GM12878 (cell line): ENCODE measurements at regions not wholly inside any gene's neighbourhood (a gene's known extent, or its start where the extent isn't known, plus 50 kb on each side); places are given as distances from the start of the nearest gene placed in this dataset.

Source experiments
- ATAC-seq: fragments of 200-7000 bp; cut with Tn5 transposase; 3 replicates; pipeline ENCODE4 v1.9.1; 2020; ENCODE audit warnings: mild to moderate bottlenecking, moderate library complexity
- BruUV-seq: library from RNA; stranded (reverse); fragments of 400-500 nt; replicated peaks from 2 replicates; lab custom pipeline; 2021; lab: Mats Ljungman, UMichigan
- CTCF ChIA-PET: fragments of 300-600 bp; sonication (Branson Sonifier 250); formaldehyde crosslinking; extraction: SDS; loops from one replicate; lab custom pipeline; 2021; ENCODE audit warnings: inconsistent platforms; lab: Yijun Ruan, JAX
- POLR2A ChIA-PET: fragments of 350-600 bp; formaldehyde crosslinking; extraction: SDS; loops from one replicate; lab custom pipeline; 2021; ENCODE audit warnings: inconsistent platforms; lab: Charles Lee
- RAD21 ChIA-PET: fragments of 300-600 bp; sonication (Branson Sonifier 250); formaldehyde crosslinking; loops from one replicate; lab custom pipeline; 2023; ENCODE audit warnings: antibody characterized with exemption; ENCODE audit not compliant: unreplicated experiment; lab: Charles Lee
- SMC1A ChIA-PET: fragments of 300-600 bp; sonication (Branson Sonifier 250); formaldehyde crosslinking; loops from one replicate; lab custom pipeline; 2023; ENCODE audit not compliant: unreplicated experiment, uncharacterized antibody; lab: Charles Lee
- DNase-seq: peaks from one replicate; pipeline ENCODE4 v3.0.0-alpha.2; 2011; ENCODE audit warnings: low read depth, low spot score
- FAIRE-seq: peaks from 3 replicates; lab custom pipeline; 2011; peaks lifted over from hg19 to GRCh38; lab: Jason Lieb, UNC
- H2AFZ ChIP-seq: 2 replicates; pipeline ENCODE4 v1.6.0; 2011; ENCODE audit warnings: low read depth, low read length, control low read depth; ENCODE audit not compliant: control insufficient read depth
- H3K27ac ChIP-seq: 2 replicates; pipeline ENCODE4 v1.5.1; 2011; ENCODE audit warnings: control low read depth; ENCODE audit not compliant: control insufficient read depth, insufficient read depth
- H3K27me3 ChIP-seq, 2 experiments: replicated peaks in 1 of 2; 2 replicates each; pipeline versions ENCODE4 v1.6.0 to v1.6.1; 2011; ENCODE audit warnings: low read length in 1 of 2; ENCODE audit not compliant: control insufficient read depth in 2 of 2, insufficient read depth in 2 of 2
- H3K36me3 ChIP-seq, 2 experiments: 2 replicates each; pipeline ENCODE4 v1.5.1; 2011; ENCODE audit warnings: low read length in 1 of 2; ENCODE audit not compliant: control insufficient read depth in 2 of 2, insufficient read depth in 2 of 2
- H3K4me1 ChIP-seq: 2 replicates; pipeline ENCODE4 v1.6.1; 2011; ENCODE audit warnings: mild to moderate bottlenecking, low read length, moderate library complexity, mixed read lengths; ENCODE audit not compliant: control insufficient read depth, insufficient read depth
- H3K4me2 ChIP-seq: 2 replicates; pipeline ENCODE4 v1.6.0; 2011; ENCODE audit warnings: control low read depth; ENCODE audit not compliant: control insufficient read depth, insufficient read depth
- H3K4me3 ChIP-seq: fragments of 200-600 bp; sonication (generic); 2 replicates; pipeline ENCODE4 v1.5.1; 2016
- H3K79me2 ChIP-seq: 2 replicates; pipeline ENCODE4 v1.6.0; 2011; ENCODE audit warnings: low read length; ENCODE audit not compliant: control insufficient read depth, insufficient read depth
- H3K9ac ChIP-seq: 2 replicates; pipeline ENCODE4 v1.8.0; 2011; ENCODE audit warnings: low read length, control low read depth, mixed read lengths; ENCODE audit not compliant: control insufficient read depth, insufficient read depth
- H3K9me3 ChIP-seq: replicated peaks from 3 replicates; pipeline ENCODE4 v1.5.1; 2011; ENCODE audit warnings: mild to moderate bottlenecking, low read length; ENCODE audit not compliant: control insufficient read depth, insufficient read depth
- H4K20me1 ChIP-seq: 2 replicates; pipeline ENCODE4 v1.6.0; 2011; ENCODE audit not compliant: control insufficient read depth, insufficient read depth
- CHD2 ChIP-seq: IDR thresholded peaks from 2 replicates; pipeline ENCODE4 v1.6.1; 2011; ENCODE audit warnings: low read depth, low read length, improper control_type of control experiment, borderline replicate concordance
- EED ChIP-seq: sonication (generic); IDR thresholded peaks from 2 replicates; pipeline ENCODE4 v1.6.1; 2016; ENCODE audit warnings: antibody characterized with exemption, low read depth
- EGR1 ChIP-seq, 2 experiments: IDR thresholded peaks; 1 replicate in 1 of 2; 2 replicates in 1 of 2; pipeline ENCODE4 v1.6.1; 2011 to 2012; ENCODE audit warnings: low read depth in 2 of 2, low read length in 2 of 2, borderline replicate concordance in 1 of 2, mild to moderate bottlenecking in 1 of 2, moderate library complexity in 1 of 2
- NR2C2 ChIP-seq: IDR thresholded peaks from 2 replicates; pipeline ENCODE4 v1.6.1; 2011; ENCODE audit warnings: borderline replicate concordance, low read depth; ENCODE audit not compliant: control insufficient read depth, insufficient read length
- RFX5 ChIP-seq: IDR thresholded peaks from 2 replicates; pipeline ENCODE4 v1.6.1; 2011; ENCODE audit warnings: low read depth, low read length, improper control_type of control experiment
- SMAD5 ChIP-seq: IDR thresholded peaks from 2 replicates; pipeline ENCODE4 v1.6.1; 2016; ENCODE audit warnings: antibody characterized with exemption, low read depth
- SREBF1 ChIP-seq: IDR thresholded peaks from 2 replicates; pipeline ENCODE4 v1.6.1; 2012; ENCODE audit warnings: mild to moderate bottlenecking, low read length
- SREBF2 ChIP-seq: IDR thresholded peaks from 2 replicates; pipeline ENCODE4 v1.6.1; 2012; ENCODE audit warnings: mild to moderate bottlenecking, low read length
- TARDBP ChIP-seq: IDR thresholded peaks from 2 replicates; pipeline ENCODE4 v1.6.1; 2016; ENCODE audit warnings: borderline replicate concordance
- TBL1XR1 ChIP-seq: IDR thresholded peaks from 2 replicates; pipeline ENCODE4 v1.6.1; 2012; ENCODE audit warnings: low read depth, low read length, improper control_type of control experiment
- WGBS: methylation state at CpG from one replicate; pipeline ENCODE4 v1.1.6; 2016; ENCODE audit warnings: low lambda C conversion rate; ENCODE audit not compliant: insufficient replicate concordance, insufficient coverage; ENCODE audit errors: missing lambda C conversion rate; 5-methylcytosine and 5-hydroxymethylcytosine counted together
- in situ Hi-C: fragments of 300-500 bp; cut with MboI; formaldehyde crosslinking; loops from 9 replicates; pipeline ENCODE4 v1.14.3; 2018; ENCODE audit warnings: mixed read lengths
- intact Hi-C: fragments of 100-400 bp; cut with micrococcal nuclease; formaldehyde crosslinking; loops from one replicate; pipeline ENCODE4 v1.14.2; 2022; ENCODE audit not compliant: unreplicated experiment

- no peaks in the 10 kb centered on the region for H3K9me3 ChIP-seq
- WGBS: 70% methylated on average over 15 of the region's 15 CpGs
- peaks cover 26% of the 10 kb centered on the region for H3K4me1 ChIP-seq
- ATAC-seq: no peak
- H3K79me2 ChIP-seq: no peaks in the 10 kb centered on the region
- ChIA-PET RAD21 (interaction anchor here (1.0 kb wide), 1 partner anchor 22 kb away, joined by 4 read pairs; no protein-coding TSS in a partner anchor), SMC1A (no interaction called here), CTCF (interaction anchor here (0.6 to 0.8 kb wide), 3 partner anchors 18 to 193 kb away, joined by 3 read pairs; partner anchors contain the start of gene RRBP1), POLR2A (no interaction called here)
- no peak overlapping the region for H3K4me3 ChIP-seq
- intact Hi-C loops (loop anchor here (5.0 kb wide), 1 partner anchor 193 kb away; the partner anchor contains the start of gene RRBP1), in situ Hi-C loops (no loop called here)
- no peaks in the 10 kb centered on the region for H4K20me1 ChIP-seq
- DNase-seq: no peak
- TF ChIP-seq EGR1 (IDR thresholded peaks at IDR 0.05; ENCODE audit: borderline replicate concordance in 1 of 2, low read depth in 2 of 2, low read length in 2 of 2) (no peak), SREBF2 (no peak), SREBF1 (no peak), EED (no peak), CHD2 (no peak), TARDBP (no peak), TBL1XR1 (no peak), NR2C2 (no peak), RFX5 (no peak), SMAD5 (no peak)
- H3K4me2 ChIP-seq: no peak overlapping the region
- no peak overlapping the region for H3K9ac ChIP-seq
- no peaks in the 10 kb centered on the region for H3K36me3 ChIP-seq
- H2AFZ ChIP-seq: no peak overlapping the region
- H3K27ac ChIP-seq: no peak overlapping the region
- FAIRE-seq: no peak
- BruUV-seq: no TSS peak
- H3K27me3 ChIP-seq: no peaks in the 10 kb centered on the region
Observed at GRCh38 chr20:17875106-17875980, 93.3 kb downstream of the SNX5 start.
